WTC11 (cell line): ENCODE measurements at regions not wholly inside any gene's neighbourhood (a gene's known extent, or its start where the extent isn't known, plus 50 kb on each side); places are given as distances from the start of the nearest gene placed in this dataset.

Experiments used
- ATAC-seq: fragments of 200-7000 bp; cut with Tn5 transposase; 2 replicates; pipeline ENCODE4 v1.10.0; 2021; ENCODE audit warnings: mild to moderate bottlenecking, moderate library complexity
- CTCF ChIA-PET: fragments of 300-600 bp; sonication (Branson Sonifier 250); formaldehyde crosslinking; loops from one replicate; lab custom pipeline; 2021; ENCODE audit warnings: antibody characterized with exemption; lab: Charles Lee
- POLR2A ChIA-PET: fragments of 350-600 bp; sonication (Branson Sonifier 250); formaldehyde crosslinking; loops from one replicate; lab custom pipeline; 2021; ENCODE audit warnings: antibody characterized with exemption; lab: Charles Lee
- DNase-seq: peaks from one replicate; pipeline ENCODE4 v3.0.0; 2021; ENCODE audit warnings: low spot score
- H3K27ac Mint-ChIP-seq: 2 replicates; pipeline ENCODE4 v1.8.0; 2021; ENCODE audit warnings: mixed read lengths
- H3K27me3 Mint-ChIP-seq: 2 replicates; pipeline ENCODE4 v1.8.0; 2021; ENCODE audit warnings: low read depth, mild to moderate bottlenecking, moderate library complexity, mixed read lengths
- H3K36me3 Mint-ChIP-seq: 2 replicates; pipeline ENCODE4 v1.8.0; 2021; ENCODE audit warnings: mixed read lengths
- H3K4me1 Mint-ChIP-seq: 2 replicates; pipeline ENCODE4 v1.8.0; 2022; ENCODE audit warnings: mixed read lengths
- H3K4me3 Mint-ChIP-seq: 2 replicates; pipeline ENCODE4 v1.8.0; 2021; ENCODE audit warnings: mild to moderate bottlenecking, moderate library complexity, mixed read lengths
- H3K9me3 Mint-ChIP-seq: 2 replicates; pipeline ENCODE4 v1.8.0; 2021; ENCODE audit warnings: mixed read lengths
- CREM ChIP-seq: sonication (generic); formaldehyde crosslinking; IDR thresholded peaks from 2 replicates; pipeline ENCODE4 v1.8.1; 2022; ENCODE audit warnings: mild to moderate bottlenecking, missing genetic modification reagents, moderate library complexity
- ELF4 ChIP-seq: sonication (generic); formaldehyde crosslinking; IDR thresholded peaks from 2 replicates; pipeline ENCODE4 v1.8.1; 2022; ENCODE audit warnings: low read depth, mild to moderate bottlenecking, moderate library complexity, missing genetic modification reagents
- GRHL2 ChIP-seq: fragments of 250-450 bp; sonication (Bioruptor Pico); IDR thresholded peaks from 2 replicates; pipeline ENCODE4 v1.8.0; 2022; ENCODE audit warnings: mild to moderate bottlenecking, moderate library complexity; ENCODE audit not compliant: insufficient replicate concordance, severe bottlenecking
- HMGA2 ChIP-seq: fragments of 250-450 bp; sonication (Bioruptor Pico); IDR thresholded peaks from 2 replicates; pipeline ENCODE4 v1.4.0; 2021; ENCODE audit warnings: mild to moderate bottlenecking, moderate library complexity
- JUN ChIP-seq: sonication (generic); formaldehyde crosslinking; IDR thresholded peaks from 2 replicates; pipeline ENCODE4 v1.8.0; 2023; ENCODE audit warnings: mild to moderate bottlenecking, missing genetic modification reagents
- MAX ChIP-seq: sonication (generic); formaldehyde crosslinking; IDR thresholded peaks from 2 replicates; pipeline ENCODE4 v1.8.0; 2022; ENCODE audit warnings: mild to moderate bottlenecking, missing genetic modification reagents
- OVOL2 ChIP-seq: fragments of 250-450 bp; sonication (Bioruptor Pico); IDR thresholded peaks from 2 replicates; pipeline ENCODE4 v1.9.0; 2021; ENCODE audit warnings: mild to moderate bottlenecking, borderline replicate concordance
- RELA ChIP-seq: sonication (generic); formaldehyde crosslinking; IDR thresholded peaks from 2 replicates; pipeline ENCODE4 v1.8.1; 2022; ENCODE audit warnings: missing genetic modification reagents, mild to moderate bottlenecking, borderline replicate concordance
- TEAD1 ChIP-seq: sonication (generic); formaldehyde crosslinking; IDR thresholded peaks from 2 replicates; pipeline ENCODE4 v1.8.0; 2022; ENCODE audit warnings: mild to moderate bottlenecking, missing genetic modification reagents
- TP53 ChIP-seq: sonication (generic); formaldehyde crosslinking; IDR thresholded peaks from 2 replicates; pipeline ENCODE4 v1.8.1; 2023; ENCODE audit warnings: mild to moderate bottlenecking, missing genetic modification reagents
- ZBTB21 ChIP-seq: sonication (generic); formaldehyde crosslinking; IDR thresholded peaks from 2 replicates; pipeline ENCODE4 v1.8.1; 2023; ENCODE audit warnings: mild to moderate bottlenecking, missing genetic modification reagents, borderline replicate concordance
- ZNF121 ChIP-seq: sonication (generic); formaldehyde crosslinking; IDR thresholded peaks from 2 replicates; pipeline ENCODE4 v1.8.0; 2023; ENCODE audit warnings: missing genetic modification reagents
- ZNF138 ChIP-seq: sonication (generic); formaldehyde crosslinking; conservative IDR thresholded peaks from 2 replicates; pipeline ENCODE4 v1.8.1; 2022; ENCODE audit warnings: mild to moderate bottlenecking, moderate library complexity, missing genetic modification reagents
- ZNF219 ChIP-seq: sonication (generic); formaldehyde crosslinking; IDR thresholded peaks from 2 replicates; pipeline ENCODE4 v1.8.0; 2023; ENCODE audit warnings: missing genetic modification reagents, mild to moderate bottlenecking, borderline replicate concordance
- ZNF396 ChIP-seq: fragments of 250-450 bp; sonication (Bioruptor Pico); IDR thresholded peaks from 2 replicates; pipeline ENCODE4 v1.8.0; 2021; ENCODE audit warnings: mild to moderate bottlenecking, moderate library complexity, borderline replicate concordance
- ZNF416 ChIP-seq: fragments of 250-450 bp; sonication (Bioruptor Pico); IDR thresholded peaks from 2 replicates; pipeline ENCODE4 v1.9.0; 2021; ENCODE audit warnings: mild to moderate bottlenecking, inconsistent platforms
- ZNF423 ChIP-seq: fragments of 250-450 bp; sonication (Bioruptor Pico); IDR thresholded peaks from 2 replicates; pipeline ENCODE4 v2.1.2; 2022; ENCODE audit warnings: mild to moderate bottlenecking, moderate library complexity
- ZNF671 ChIP-seq: fragments of 250-450 bp; sonication (Bioruptor Pico); IDR thresholded peaks from 2 replicates; pipeline ENCODE4 v1.8.0; 2021; ENCODE audit warnings: mild to moderate bottlenecking
- TF ChIP-seq, protein P1 (sequence below): fragments of 250-450 bp; sonication (Bioruptor Pico); IDR thresholded peaks from 2 replicates; pipeline ENCODE4 v1.8.0; 2021; ENCODE audit warnings: mild to moderate bottlenecking
- TF ChIP-seq, protein P2 (sequence below): sonication (generic); formaldehyde crosslinking; IDR thresholded peaks from 2 replicates; pipeline ENCODE4 v1.8.0; 2023; ENCODE audit warnings: missing genetic modification reagents
- TF ChIP-seq, protein P3 (sequence below): sonication (generic); formaldehyde crosslinking; IDR thresholded peaks from 2 replicates; pipeline ENCODE4 v1.8.0; 2022; ENCODE audit warnings: missing genetic modification reagents
- TF ChIP-seq, protein P4 (sequence below): sonication (generic); formaldehyde crosslinking; IDR thresholded peaks from 2 replicates; pipeline ENCODE4 v1.8.1; 2023; ENCODE audit warnings: mild to moderate bottlenecking, missing genetic modification reagents
- TF ChIP-seq, protein P5 (sequence below): sonication (generic); formaldehyde crosslinking; IDR thresholded peaks from 2 replicates; pipeline ENCODE4 v1.8.1; 2023; ENCODE audit warnings: mild to moderate bottlenecking, moderate library complexity, missing genetic modification reagents
- TF ChIP-seq, protein P6 (sequence below): sonication (generic); formaldehyde crosslinking; IDR thresholded peaks from 2 replicates; pipeline ENCODE4 v1.8.1; 2023; ENCODE audit warnings: mild to moderate bottlenecking, missing genetic modification reagents

- TF ChIP-seq, protein P1, sequence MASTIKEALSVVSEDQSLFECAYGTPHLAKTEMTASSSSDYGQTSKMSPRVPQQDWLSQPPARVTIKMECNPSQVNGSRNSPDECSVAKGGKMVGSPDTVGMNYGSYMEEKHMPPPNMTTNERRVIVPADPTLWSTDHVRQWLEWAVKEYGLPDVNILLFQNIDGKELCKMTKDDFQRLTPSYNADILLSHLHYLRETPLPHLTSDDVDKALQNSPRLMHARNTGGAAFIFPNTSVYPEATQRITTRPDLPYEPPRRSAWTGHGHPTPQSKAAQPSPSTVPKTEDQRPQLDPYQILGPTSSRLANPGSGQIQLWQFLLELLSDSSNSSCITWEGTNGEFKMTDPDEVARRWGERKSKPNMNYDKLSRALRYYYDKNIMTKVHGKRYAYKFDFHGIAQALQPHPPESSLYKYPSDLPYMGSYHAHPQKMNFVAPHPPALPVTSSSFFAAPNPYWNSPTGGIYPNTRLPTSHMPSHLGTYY (CRISPR knock-in tag), result no peak
- TF ChIP-seq, protein P2, sequence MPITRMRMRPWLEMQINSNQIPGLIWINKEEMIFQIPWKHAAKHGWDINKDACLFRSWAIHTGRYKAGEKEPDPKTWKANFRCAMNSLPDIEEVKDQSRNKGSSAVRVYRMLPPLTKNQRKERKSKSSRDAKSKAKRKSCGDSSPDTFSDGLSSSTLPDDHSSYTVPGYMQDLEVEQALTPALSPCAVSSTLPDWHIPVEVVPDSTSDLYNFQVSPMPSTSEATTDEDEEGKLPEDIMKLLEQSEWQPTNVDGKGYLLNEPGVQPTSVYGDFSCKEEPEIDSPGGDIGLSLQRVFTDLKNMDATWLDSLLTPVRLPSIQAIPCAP (CRISPR knock-in tag), result no peak
- TF ChIP-seq, protein P3, sequence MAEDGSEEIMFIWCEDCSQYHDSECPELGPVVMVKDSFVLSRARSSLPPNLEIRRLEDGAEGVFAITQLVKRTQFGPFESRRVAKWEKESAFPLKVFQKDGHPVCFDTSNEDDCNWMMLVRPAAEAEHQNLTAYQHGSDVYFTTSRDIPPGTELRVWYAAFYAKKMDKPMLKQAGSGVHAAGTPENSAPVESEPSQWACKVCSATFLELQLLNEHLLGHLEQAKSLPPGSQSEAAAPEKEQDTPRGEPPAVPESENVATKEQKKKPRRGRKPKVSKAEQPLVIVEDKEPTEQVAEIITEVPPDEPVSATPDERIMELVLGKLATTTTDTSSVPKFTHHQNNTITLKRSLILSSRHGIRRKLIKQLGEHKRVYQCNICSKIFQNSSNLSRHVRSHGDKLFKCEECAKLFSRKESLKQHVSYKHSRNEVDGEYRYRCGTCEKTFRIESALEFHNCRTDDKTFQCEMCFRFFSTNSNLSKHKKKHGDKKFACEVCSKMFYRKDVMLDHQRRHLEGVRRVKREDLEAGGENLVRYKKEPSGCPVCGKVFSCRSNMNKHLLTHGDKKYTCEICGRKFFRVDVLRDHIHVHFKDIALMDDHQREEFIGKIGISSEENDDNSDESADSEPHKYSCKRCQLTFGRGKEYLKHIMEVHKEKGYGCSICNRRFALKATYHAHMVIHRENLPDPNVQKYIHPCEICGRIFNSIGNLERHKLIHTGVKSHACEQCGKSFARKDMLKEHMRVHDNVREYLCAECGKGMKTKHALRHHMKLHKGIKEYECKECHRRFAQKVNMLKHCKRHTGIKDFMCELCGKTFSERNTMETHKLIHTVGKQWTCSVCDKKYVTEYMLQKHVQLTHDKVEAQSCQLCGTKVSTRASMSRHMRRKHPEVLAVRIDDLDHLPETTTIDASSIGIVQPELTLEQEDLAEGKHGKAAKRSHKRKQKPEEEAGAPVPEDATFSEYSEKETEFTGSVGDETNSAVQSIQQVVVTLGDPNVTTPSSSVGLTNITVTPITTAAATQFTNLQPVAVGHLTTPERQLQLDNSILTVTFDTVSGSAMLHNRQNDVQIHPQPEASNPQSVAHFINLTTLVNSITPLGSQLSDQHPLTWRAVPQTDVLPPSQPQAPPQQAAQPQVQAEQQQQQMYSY (CRISPR knock-in tag), result no peak
- TF ChIP-seq GRHL2 (CRISPR knock-in tag), result no peak
- TF ChIP-seq, protein P4, sequence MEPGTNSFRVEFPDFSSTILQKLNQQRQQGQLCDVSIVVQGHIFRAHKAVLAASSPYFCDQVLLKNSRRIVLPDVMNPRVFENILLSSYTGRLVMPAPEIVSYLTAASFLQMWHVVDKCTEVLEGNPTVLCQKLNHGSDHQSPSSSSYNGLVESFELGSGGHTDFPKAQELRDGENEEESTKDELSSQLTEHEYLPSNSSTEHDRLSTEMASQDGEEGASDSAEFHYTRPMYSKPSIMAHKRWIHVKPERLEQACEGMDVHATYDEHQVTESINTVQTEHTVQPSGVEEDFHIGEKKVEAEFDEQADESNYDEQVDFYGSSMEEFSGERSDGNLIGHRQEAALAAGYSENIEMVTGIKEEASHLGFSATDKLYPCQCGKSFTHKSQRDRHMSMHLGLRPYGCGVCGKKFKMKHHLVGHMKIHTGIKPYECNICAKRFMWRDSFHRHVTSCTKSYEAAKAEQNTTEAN (CRISPR knock-in tag), result no peak
- no peak for TF ChIP-seq ZNF138 (CRISPR knock-in tag)
- TF ChIP-seq ZNF396 (CRISPR knock-in tag), result no peak
Measured at GRCh38 chr4:149173241-149174013, 642.2 kb downstream of the IQCM start (continued).

DNA sequence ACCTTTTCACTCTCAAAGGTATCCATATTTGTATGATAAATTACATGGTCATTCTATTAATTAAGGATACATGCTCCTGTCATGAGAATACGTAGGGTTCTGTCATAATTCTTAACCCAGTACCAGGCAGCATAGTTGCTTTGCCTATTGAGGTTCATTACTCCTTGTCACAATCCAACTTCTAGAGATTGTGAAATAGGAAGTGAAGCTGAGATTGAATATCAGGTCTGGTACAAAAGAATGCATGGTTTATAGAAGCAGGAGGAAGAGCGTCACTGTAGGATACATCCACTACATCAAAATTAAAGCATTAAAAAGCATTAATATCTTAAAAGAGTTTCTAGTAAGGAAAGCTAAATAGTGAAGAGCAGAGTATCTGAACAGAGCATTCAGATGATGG lies 647.0 kb downstream of the IQCM start:
- Mint-ChIP-seq H3K4me1 (peaks cover 31% of the 10 kb centered on the region), H3K27ac (no peak overlapping the region), H3K27me3 (no peaks in the 10 kb centered on the region), H3K9me3 (no peaks in the 10 kb centered on the region), H3K4me3 (no peak overlapping the region), H3K36me3 (no peaks in the 10 kb centered on the region)
- DNase-seq (no peak), ATAC-seq (no peak)
- POLR2A ChIA-PET, result no interaction called here
- TF ChIP-seq, protein P1 (CRISPR knock-in tag), result no peak
- TF ChIP-seq HMGA2 (CRISPR knock-in tag) (no peak), MAX (CRISPR knock-in tag) (no peak), CREM (CRISPR knock-in tag) (no peak), ZNF416 (no peak), TEAD1 (CRISPR knock-in tag) (no peak), OVOL2 (no peak), ZNF121 (CRISPR knock-in tag) (no peak), ZBTB21 (no peak), JUN (CRISPR knock-in tag) (no peak), RELA (CRISPR knock-in tag) (no peak), ZNF423 (no peak), ZNF671 (no peak), ELF4 (CRISPR knock-in tag) (no peak), ZNF219 (CRISPR knock-in tag) (no peak), TP53 (CRISPR knock-in tag) (no peak)
- TF ChIP-seq, protein P5, sequence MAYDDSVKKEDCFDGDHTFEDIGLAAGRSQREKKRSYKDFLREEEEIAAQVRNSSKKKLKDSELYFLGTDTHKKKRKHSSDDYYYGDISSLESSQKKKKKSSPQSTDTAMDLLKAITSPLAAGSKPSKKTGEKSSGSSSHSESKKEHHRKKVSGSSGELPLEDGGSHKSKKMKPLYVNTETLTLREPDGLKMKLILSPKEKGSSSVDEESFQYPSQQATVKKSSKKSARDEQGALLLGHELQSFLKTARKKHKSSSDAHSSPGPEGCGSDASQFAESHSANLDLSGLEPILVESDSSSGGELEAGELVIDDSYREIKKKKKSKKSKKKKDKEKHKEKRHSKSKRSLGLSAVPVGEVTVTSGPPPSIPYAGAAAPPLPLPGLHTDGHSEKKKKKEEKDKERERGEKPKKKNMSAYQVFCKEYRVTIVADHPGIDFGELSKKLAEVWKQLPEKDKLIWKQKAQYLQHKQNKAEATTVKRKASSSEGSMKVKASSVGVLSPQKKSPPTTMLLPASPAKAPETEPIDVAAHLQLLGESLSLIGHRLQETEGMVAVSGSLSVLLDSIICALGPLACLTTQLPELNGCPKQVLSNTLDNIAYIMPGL (CRISPR knock-in tag), result no peak
- TF ChIP-seq, protein P6, sequence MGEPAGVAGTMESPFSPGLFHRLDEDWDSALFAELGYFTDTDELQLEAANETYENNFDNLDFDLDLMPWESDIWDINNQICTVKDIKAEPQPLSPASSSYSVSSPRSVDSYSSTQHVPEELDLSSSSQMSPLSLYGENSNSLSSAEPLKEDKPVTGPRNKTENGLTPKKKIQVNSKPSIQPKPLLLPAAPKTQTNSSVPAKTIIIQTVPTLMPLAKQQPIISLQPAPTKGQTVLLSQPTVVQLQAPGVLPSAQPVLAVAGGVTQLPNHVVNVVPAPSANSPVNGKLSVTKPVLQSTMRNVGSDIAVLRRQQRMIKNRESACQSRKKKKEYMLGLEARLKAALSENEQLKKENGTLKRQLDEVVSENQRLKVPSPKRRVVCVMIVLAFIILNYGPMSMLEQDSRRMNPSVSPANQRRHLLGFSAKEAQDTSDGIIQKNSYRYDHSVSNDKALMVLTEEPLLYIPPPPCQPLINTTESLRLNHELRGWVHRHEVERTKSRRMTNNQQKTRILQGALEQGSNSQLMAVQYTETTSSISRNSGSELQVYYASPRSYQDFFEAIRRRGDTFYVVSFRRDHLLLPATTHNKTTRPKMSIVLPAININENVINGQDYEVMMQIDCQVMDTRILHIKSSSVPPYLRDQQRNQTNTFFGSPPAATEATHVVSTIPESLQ (CRISPR knock-in tag), result no peak
- CTCF ChIA-PET, result no interaction called here
